NCI-H82 treated with DMSO at 0.1 percent for 48 hours (cell line): ENCODE measurements at regions not wholly inside any gene's neighbourhood (a gene's known extent, or its start where the extent isn't known, plus 50 kb on each side); places are given as distances from the start of the nearest gene placed in this dataset.
"Not testable (repeated sequence)": the region's sequence is repeated elsewhere in the genome, so short reads cannot be mapped to it uniquely, and the experiment has no call there.

Experiments used
- DNase-seq: peaks from one replicate; lab custom pipeline; 2025; ENCODE audit not compliant: unreplicated experiment; lab: John Stamatoyannopoulos, UW

GRCh38 chr12:31162896-31163560 is 89.4 kb downstream of the DDX11 start:
- not testable (repeated sequence) for DNase-seq

- not testable (repeated sequence) for DNase-seq
Measured at GRCh38 chr12:31174293-31174692, 100.6 kb downstream of the DDX11 start.

GRCh38 chr12:31177514-31177913 is 103.9 kb downstream of the DDX11 start:
- DNase-seq = not testable (repeated sequence)

- not testable (repeated sequence) for DNase-seq
Measured at GRCh38 chr12:31178875-31179274, 105.2 kb downstream of the DDX11 start.

- not testable (repeated sequence) for DNase-seq
Measured at GRCh38 chr12:31179627-31180237, 106.1 kb downstream of the DDX11 start.

GRCh38 chr12:31182571-31182970 is 108.9 kb downstream of the DDX11 start:
- DNase-seq = not testable (repeated sequence)

- DNase-seq = not testable (repeated sequence)
Measured at GRCh38 chr12:31183107-31183506, 109.4 kb downstream of the DDX11 start.

- not testable (repeated sequence) for DNase-seq
Measured at GRCh38 chr12:31183899-31184298, 110.2 kb downstream of the DDX11 start.

GRCh38 chr12:31184667-31185066 is 111.0 kb downstream of the DDX11 start:
- DNase-seq = not testable (repeated sequence)

- DNase-seq = not testable (repeated sequence)
Measured at GRCh38 chr12:31192689-31193088, 119.0 kb downstream of the DDX11 start.

GRCh38 chr12:31195620-31196019 is 122.0 kb downstream of the DDX11 start:
- not testable (repeated sequence) for DNase-seq

GRCh38 chr12:31199476-31199875 is 125.8 kb downstream of the DDX11 start:
- not testable (repeated sequence) for DNase-seq

GRCh38 chr12:31201382-31201781 is 124.6 kb downstream of the SINHCAF start:
- no peak for DNase-seq

- no peak for DNase-seq
Measured at GRCh38 chr12:31203261-31203660, 122.7 kb downstream of the SINHCAF start.

- no peak for DNase-seq
Measured at GRCh38 chr12:31205054-31205453, 120.9 kb downstream of the SINHCAF start.

GRCh38 chr12:31206038-31206670 is 119.8 kb downstream of the SINHCAF start:
- DNase-seq = no peak

- DNase-seq = no peak
Measured at GRCh38 chr12:31207799-31208465, 118.0 kb downstream of the SINHCAF start.

GRCh38 chr12:31210104-31210503 is 115.8 kb downstream of the SINHCAF start:
- DNase-seq = no peak

GRCh38 chr12:31210541-31210940 is 115.4 kb downstream of the SINHCAF start:
- DNase-seq = no peak

GRCh38 chr12:31214626-31215517 is 111.1 kb downstream of the SINHCAF start:
- no peak for DNase-seq
